Fibroblast of mammary gland (primary cell): ENCODE measurements at regions not wholly inside any gene's neighbourhood (a gene's known extent, or its start where the extent isn't known, plus 50 kb on each side); places are given as distances from the start of the nearest gene placed in this dataset.

Experiments used
- DNase-seq: peaks from one replicate; pipeline ENCODE4 v3.0.0-alpha.2; 2010; ENCODE audit warnings: low read depth
- H3K4me3 ChIP-seq: 2 replicates; pipeline ENCODE4 v1.5.1; 2011; ENCODE audit warnings: low read depth, mild to moderate bottlenecking, low read length, moderate library complexity; ENCODE audit not compliant: control insufficient read depth
- TF ChIP-seq, protein P1 (sequence below): conservative IDR thresholded peaks from 2 replicates; pipeline ENCODE4 v1.5.1; 2011; ENCODE audit warnings: low read depth, low read length, inconsistent platforms; ENCODE audit not compliant: control insufficient read depth, insufficient read depth

GRCh38 chr3:11919390-11919789, 72.7 kb upstream of the TAMM41 start:
- no peak for DNase-seq
- TF ChIP-seq, protein P1, sequence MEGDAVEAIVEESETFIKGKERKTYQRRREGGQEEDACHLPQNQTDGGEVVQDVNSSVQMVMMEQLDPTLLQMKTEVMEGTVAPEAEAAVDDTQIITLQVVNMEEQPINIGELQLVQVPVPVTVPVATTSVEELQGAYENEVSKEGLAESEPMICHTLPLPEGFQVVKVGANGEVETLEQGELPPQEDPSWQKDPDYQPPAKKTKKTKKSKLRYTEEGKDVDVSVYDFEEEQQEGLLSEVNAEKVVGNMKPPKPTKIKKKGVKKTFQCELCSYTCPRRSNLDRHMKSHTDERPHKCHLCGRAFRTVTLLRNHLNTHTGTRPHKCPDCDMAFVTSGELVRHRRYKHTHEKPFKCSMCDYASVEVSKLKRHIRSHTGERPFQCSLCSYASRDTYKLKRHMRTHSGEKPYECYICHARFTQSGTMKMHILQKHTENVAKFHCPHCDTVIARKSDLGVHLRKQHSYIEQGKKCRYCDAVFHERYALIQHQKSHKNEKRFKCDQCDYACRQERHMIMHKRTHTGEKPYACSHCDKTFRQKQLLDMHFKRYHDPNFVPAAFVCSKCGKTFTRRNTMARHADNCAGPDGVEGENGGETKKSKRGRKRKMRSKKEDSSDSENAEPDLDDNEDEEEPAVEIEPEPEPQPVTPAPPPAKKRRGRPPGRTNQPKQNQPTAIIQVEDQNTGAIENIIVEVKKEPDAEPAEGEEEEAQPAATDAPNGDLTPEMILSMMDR, result no peak
- no peak overlapping the region for H3K4me3 ChIP-seq

DNA sequence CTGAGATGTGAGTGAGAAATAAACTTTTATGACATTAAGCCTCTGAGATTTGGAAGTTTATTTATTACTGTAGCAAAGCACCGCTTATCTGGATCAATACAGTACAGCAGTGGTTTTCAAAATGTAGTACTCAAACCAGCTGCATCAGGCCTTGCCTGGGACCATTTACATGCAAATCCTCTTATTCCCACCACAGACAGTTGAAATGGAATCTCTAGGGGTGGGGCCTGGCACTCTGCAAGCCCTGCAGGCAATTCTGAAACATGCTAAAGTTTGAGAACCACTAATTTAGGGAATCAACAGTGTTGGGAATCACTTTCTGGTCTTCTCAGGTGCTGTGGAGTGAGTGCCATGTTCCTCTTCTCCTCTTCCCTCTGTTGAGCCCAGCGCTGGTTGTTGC, 77.8 kb upstream of the TAMM41 start:
- DNase-seq, result no peak
- no peak overlapping the region for H3K4me3 ChIP-seq
- TF ChIP-seq, protein P1, result no peak

- TF ChIP-seq, protein P1, result no peak
These were observed 75.8 kb upstream of the SYN2 start for GRCh38 chr3:11928381-11928780.

DNA sequence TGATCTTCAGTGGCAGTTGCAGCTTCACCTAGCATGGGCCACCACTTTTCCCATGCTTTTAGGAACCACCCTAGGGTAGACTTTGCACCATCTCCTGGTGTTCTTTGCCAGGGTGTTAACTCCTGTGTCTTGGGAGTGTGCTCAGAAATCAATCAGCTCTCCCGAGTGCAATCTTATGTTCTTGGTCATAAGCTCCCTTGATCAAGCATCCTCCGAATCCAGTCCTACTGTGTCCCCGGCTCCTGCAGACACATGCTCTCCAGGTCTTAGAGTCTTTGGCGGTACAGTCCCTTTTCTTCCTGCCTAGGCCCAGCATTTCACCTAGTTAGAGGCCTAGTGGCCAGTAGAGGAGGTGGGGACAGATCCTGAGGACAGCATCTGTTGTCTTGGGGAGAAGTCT, 74.7 kb upstream of the SYN2 start:
- DNase-seq, result no peak
- H3K4me3 ChIP-seq, result no peak overlapping the region
- TF ChIP-seq, protein P1, result no peak

More at GRCh38 chr3:11928381-11928780, 75.8 kb upstream of the SYN2 start:
- no peak for DNase-seq
- no peak overlapping the region for H3K4me3 ChIP-seq

- H3K4me3 ChIP-seq, result no peak overlapping the region
- DNase-seq, result no peak
- TF ChIP-seq, protein P1, result no peak
These were observed 74.1 kb upstream of the SYN2 start for GRCh38 chr3:11930084-11930483.

- DNase-seq, result no peak
- H3K4me3 ChIP-seq, result no peak overlapping the region
- TF ChIP-seq, protein P1, result no peak
These were observed 71.6 kb upstream of the SYN2 start for GRCh38 chr3:11932636-11933035.

GRCh38 chr3:11933529-11933928, 70.7 kb upstream of the SYN2 start:
- DNase-seq, result no peak
- no peak overlapping the region for H3K4me3 ChIP-seq
- TF ChIP-seq, protein P1, result no peak
